Vagina (tissue), 2 donors: ENCODE measurements at regions not wholly inside any gene's neighbourhood (a gene's known extent, or its start where the extent isn't known, plus 50 kb on each side); places are given as distances from the start of the nearest gene placed in this dataset.

ENCODE experiments used
- POLR2A ChIP-seq, 2 donors: fragments of 450-650 bp; IDR thresholded peaks; one replicate each; pipeline ENCODE4 v1.6.1; 2017; ENCODE audit warnings: antibody characterized with exemption in 2 of 2, mild to moderate bottlenecking in 2 of 2, moderate library complexity in 2 of 2
- POLR2AphosphoS5 ChIP-seq, 2 donors: sonication (generic); formaldehyde crosslinking; IDR thresholded peaks; one replicate each; pipeline ENCODE4 v1.9.0; 2017; ENCODE audit warnings: antibody characterized with exemption in 2 of 2, mild to moderate bottlenecking in 2 of 2, low read depth in 1 of 2; ENCODE audit not compliant: insufficient read depth in 1 of 2
- TF ChIP-seq, protein P1 (sequence below), 3 experiments: fragments of 450-650 bp in 2 of 3; fragments of 200-600 bp in 1 of 3; sonication (generic) in 1 of 3; IDR thresholded peaks; one replicate each; pipeline ENCODE4 v1.5.1; 2017 to 2019; ENCODE audit warnings: antibody characterized with exemption in 3 of 3, mild to moderate bottlenecking in 2 of 3, moderate library complexity in 2 of 3

GRCh38 chr11:129728581-129728980 is 87.1 kb upstream of the TMEM45B start:
- TF ChIP-seq POLR2A (IDR thresholded peaks at IDR 0.05) (no peak), POLR2AphosphoS5 (IDR thresholded peaks at IDR 0.05; ENCODE audit: insufficient read depth in 1 of 2, low read depth in 1 of 2) (no peak)
- TF ChIP-seq, protein P1, sequence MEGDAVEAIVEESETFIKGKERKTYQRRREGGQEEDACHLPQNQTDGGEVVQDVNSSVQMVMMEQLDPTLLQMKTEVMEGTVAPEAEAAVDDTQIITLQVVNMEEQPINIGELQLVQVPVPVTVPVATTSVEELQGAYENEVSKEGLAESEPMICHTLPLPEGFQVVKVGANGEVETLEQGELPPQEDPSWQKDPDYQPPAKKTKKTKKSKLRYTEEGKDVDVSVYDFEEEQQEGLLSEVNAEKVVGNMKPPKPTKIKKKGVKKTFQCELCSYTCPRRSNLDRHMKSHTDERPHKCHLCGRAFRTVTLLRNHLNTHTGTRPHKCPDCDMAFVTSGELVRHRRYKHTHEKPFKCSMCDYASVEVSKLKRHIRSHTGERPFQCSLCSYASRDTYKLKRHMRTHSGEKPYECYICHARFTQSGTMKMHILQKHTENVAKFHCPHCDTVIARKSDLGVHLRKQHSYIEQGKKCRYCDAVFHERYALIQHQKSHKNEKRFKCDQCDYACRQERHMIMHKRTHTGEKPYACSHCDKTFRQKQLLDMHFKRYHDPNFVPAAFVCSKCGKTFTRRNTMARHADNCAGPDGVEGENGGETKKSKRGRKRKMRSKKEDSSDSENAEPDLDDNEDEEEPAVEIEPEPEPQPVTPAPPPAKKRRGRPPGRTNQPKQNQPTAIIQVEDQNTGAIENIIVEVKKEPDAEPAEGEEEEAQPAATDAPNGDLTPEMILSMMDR (IDR thresholded peaks at IDR 0.05), result no peak
